GM10266 (cell line): ENCODE measurements at regions not wholly inside any gene's neighbourhood (a gene's known extent, or its start where the extent isn't known, plus 50 kb on each side); places are given as distances from the start of the nearest gene placed in this dataset.

Source experiments
- DNase-seq: peaks from one replicate; pipeline ENCODE4 v3.0.0; 2012; ENCODE audit errors: extremely low spot score
- TF ChIP-seq, protein P1 (sequence below): IDR thresholded peaks from 2 replicates; pipeline ENCODE4 v1.5.1; 2012; ENCODE audit warnings: mild to moderate bottlenecking, low read depth; ENCODE audit not compliant: control insufficient read depth, insufficient read depth; ENCODE audit errors: missing control alignments

- DNase-seq: no peak
- TF ChIP-seq, protein P1, sequence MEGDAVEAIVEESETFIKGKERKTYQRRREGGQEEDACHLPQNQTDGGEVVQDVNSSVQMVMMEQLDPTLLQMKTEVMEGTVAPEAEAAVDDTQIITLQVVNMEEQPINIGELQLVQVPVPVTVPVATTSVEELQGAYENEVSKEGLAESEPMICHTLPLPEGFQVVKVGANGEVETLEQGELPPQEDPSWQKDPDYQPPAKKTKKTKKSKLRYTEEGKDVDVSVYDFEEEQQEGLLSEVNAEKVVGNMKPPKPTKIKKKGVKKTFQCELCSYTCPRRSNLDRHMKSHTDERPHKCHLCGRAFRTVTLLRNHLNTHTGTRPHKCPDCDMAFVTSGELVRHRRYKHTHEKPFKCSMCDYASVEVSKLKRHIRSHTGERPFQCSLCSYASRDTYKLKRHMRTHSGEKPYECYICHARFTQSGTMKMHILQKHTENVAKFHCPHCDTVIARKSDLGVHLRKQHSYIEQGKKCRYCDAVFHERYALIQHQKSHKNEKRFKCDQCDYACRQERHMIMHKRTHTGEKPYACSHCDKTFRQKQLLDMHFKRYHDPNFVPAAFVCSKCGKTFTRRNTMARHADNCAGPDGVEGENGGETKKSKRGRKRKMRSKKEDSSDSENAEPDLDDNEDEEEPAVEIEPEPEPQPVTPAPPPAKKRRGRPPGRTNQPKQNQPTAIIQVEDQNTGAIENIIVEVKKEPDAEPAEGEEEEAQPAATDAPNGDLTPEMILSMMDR: no peak
These were observed 71.1 kb upstream of the LCLAT1 start for GRCh38 chr2:30375915-30376314.

GRCh38 chr2:30379481-30379880 is 67.6 kb upstream of the LCLAT1 start:
- TF ChIP-seq, protein P1: no peak
- DNase-seq: no peak

- DNase-seq: no peak
- TF ChIP-seq, protein P1: no peak
These were observed 66.2 kb upstream of the LCLAT1 start for GRCh38 chr2:30380824-30381223.

DNA sequence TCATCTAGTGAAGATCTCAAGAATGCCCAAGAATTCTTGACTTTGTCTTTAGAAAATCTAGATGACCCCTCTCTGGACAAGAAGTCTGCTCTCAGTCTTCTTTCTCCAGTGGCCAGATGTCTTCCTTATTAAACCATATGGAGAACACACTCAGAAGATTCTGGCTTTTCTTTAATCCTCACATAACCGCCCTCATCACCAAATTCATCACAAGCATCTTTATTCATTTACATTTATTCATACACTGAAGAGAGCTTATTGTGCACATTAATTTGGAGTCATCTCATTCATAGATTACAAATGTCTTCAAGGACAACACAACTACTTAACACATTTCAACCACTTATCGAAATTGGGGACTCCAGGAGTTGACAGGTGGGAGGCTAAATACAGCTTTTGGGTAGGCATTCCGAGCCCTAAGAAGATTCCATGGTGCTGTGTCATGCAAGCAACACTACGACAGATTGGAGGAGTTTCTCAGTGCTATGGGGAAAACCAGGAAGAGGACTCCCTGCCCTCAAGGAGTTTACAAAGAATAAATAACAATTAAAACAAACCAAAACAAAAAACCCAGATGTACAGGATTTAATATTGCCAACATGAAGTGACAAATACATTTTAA is 64.8 kb upstream of the LCLAT1 start:
- TF ChIP-seq, protein P1: no peak

GRCh38 chr2:30382995-30383394 is 64.1 kb upstream of the LCLAT1 start:
- no peak for DNase-seq
- TF ChIP-seq, protein P1: no peak

More for the DNA sequence above, 64.8 kb upstream of the LCLAT1 start:
- DNase-seq: no peak

DNA sequence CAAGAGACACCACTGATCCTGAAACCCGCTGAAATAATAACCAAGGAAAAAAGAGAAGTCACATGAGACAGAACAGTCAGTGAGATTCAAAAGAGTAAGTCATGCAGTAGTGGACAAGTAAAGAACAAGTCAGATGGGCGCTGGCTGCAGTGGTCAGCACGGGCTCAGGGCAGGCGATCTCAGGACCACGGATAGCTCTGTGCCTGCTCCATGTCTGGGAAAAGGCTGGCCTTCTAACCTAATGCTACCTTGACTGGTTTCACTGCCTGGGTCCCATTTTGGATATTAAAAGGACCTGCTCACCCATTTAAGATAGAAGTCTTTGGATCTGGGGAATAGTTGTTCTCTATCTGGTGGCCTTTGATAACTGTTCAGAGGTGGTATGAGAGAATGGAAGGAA is 61.7 kb upstream of the LCLAT1 start:
- TF ChIP-seq, protein P1: no peak
- DNase-seq: no peak

DNA sequence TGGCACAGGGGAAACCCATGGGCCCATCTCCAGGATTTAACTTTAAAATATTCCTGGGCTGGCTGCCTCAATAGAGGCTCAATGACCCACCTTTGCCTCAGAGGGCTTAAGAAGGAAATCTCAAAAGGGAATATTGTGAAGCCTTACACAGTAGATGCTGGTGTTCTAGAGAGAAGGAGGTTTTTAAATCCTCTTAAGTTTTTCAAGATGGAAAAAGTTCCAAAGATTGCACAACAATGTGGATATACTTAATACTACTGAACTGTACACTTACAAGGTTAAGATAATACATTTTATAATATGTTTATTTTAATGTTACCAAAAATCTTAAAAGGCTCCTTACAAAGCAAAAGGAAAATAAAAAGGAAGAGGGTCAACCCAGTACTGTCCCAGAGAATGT is 54.9 kb upstream of the LCLAT1 start:
- TF ChIP-seq, protein P1: no peak
- DNase-seq: no peak
